ENCODE measurements at regions not wholly inside any gene's neighbourhood (a gene's known extent, or its start where the extent isn't known, plus 50 kb on each side); places are given as distances from the start of the nearest gene placed in this dataset.

- TF ChIP-seq CTCF (IDR thresholded peaks at IDR 0.05), result no peak
- TF ChIP-seq POLR2A (IDR thresholded peaks at IDR 0.05), result no peak
These were observed 812.6 kb upstream of the POU3F3 start for GRCh38 chr2:104041351-104041750.

All from uterus (tissue), 2 donors.